ENCODE measurements at regions not wholly inside any gene's neighbourhood (a gene's known extent, or its start where the extent isn't known, plus 50 kb on each side); places are given as distances from the start of the nearest gene placed in this dataset.
"Not testable (repeated sequence)": the region's sequence is repeated elsewhere in the genome, so short reads cannot be mapped to it uniquely, and the experiment has no call there.

DNA sequence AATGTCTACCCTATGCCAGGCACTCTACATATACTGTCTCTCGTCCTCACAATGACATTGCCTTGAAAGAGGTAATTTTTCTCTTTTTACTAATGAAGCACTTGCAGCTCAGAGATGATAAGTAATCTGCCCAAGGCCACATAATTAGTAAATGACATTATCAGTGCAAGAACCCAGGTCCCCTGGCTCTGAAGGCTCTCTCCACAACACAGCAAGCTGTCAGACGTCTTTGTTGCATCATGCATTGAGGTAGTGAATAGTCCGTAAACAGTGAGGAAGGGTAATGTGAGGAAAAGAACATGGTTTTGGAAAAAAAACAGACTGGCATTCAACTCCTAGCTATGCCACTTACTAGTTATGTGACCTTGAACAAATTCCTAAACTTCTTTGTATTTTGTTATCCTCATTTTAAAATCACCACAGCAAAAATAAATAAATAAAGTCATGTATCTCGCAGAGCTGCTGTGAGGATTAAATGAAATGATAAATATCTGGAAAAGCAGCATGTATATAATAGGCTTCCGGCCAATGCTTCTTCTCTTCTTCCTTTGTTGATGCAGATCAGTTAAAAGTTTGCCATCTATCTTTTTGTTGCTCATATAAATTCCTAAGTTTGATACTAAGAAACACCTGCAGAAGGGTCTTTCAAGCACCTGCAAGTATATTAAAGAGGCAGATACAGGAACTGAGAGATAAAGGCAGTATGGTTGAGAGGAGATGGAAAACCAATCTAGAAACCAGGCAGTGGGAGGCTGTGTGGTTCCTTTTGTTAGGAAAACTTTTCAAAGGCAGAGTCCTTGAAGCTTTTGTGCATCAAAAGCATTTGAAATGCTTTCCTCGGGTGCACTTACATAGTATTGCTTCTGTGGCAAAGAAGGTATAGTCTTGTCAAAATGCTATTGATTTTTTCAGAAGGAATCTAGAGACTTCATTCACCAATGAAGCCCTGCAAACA lies 82.8 kb downstream of the BTG1 start:
- in situ Hi-C loops (cut with HindIII; ENCODE audit: low sequenced_read_pairs): no loop called here
- no peak for DNase-seq (ENCODE audit: low spot score)

DNA sequence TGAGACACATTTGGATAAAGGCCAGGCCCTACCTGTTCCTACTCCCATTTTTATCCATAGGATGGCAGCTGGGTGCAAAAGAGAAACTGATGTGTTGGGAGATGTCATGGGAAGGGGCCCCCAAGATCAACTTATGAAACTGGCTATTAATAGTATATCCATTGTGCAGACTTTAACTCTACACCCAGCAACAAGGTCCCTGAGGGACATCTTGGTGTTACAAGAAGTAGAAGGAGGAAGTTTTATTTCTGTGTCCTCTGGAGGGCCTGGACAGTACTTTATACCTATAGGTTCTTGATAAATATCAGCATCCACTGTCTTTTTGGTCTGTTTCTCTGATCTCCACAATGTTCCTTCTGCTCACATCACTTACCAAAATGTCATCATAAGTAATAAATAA lies 84.6 kb downstream of the BTG1 start:
- no peak for DNase-seq (ENCODE audit: low spot score)
- in situ Hi-C loops (cut with HindIII; ENCODE audit: low sequenced_read_pairs): no loop called here

DNA sequence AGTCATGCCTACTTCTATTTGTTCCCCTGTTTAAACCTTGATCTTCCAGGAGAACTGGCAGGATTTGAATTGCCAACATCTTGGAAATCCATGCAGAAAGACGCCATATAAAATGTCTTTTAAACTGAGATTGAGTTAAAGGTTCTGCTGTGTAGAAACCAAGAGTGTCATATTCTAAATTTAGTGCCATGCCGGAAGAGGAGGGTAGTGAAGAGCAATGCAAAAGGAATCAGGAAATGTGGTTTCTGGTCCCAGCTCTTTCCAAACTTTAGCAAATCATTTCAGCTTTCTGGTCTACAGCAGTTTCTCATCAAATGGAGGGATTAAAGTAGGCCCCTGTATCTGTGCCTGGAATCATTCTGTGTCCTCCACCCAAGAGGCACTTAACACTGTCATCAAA lies 85.7 kb downstream of the BTG1 start:
- in situ Hi-C loops (cut with HindIII; ENCODE audit: low sequenced_read_pairs): no loop called here
- no peak for DNase-seq (ENCODE audit: low spot score)

DNA sequence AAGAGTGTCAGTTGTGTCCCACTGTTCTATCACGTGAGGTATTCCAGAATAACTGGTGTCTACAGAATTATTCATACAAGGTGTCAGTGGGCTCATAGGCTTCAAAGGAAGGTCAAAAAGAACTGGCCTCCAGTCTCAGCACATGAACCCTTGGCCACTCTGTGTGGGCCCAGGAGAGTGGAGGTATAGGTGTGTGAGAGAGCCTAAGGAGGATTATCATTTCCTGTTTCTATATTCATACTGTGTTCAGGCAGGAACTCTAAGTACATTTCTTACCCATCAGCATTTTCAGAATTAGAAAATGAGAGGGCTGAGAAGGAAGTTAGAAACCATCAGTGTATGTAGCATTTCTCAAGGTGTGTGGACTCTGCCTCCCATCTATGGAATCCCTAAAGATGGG lies 87.0 kb downstream of the BTG1 start:
- in situ Hi-C loops (cut with HindIII; ENCODE audit: low sequenced_read_pairs): no loop called here

DNA sequence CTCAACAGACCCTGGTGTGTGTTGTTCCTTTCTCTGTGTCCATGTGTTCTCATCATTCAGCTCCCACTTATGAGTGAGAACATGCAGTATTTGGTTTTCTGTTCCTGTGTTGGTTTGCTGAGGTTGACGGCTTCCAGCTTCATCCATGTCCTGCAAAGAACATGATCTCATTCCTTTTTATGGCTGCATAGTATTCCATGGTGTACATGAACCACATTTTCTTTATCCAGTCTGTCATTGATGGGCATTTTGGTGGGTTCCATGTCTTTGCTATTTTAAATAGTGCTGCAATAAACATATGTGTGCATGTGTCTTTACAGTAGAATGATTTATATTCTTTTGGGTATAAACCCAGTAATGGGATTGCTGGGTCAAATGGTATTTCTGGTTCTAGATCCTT lies 88.9 kb downstream of the BTG1 start:
- in situ Hi-C loops (cut with HindIII; ENCODE audit: low sequenced_read_pairs); DNase-seq (ENCODE audit: low spot score): not testable (repeated sequence)

More for the DNA sequence above, 87.0 kb downstream of the BTG1 start:
- no peak for DNase-seq (ENCODE audit: low spot score)

DNA sequence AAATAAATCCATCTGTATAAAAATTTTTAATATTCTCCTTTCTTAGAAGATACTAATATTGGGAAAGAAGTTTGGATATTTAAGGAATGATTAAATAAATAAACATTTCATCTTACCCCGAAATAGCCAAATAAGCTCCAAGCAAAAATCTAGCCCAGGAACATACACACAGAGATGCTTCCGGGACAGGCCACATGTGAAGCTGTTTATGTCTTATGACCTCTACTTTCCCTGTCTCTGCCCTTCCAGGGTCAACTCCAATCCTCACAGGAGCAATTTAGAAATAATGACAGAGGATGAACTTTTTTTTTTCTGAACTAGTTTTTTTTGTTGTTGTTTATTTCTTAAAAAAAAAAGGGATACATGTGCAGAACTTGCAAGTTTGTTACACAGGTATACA lies 89.4 kb downstream of the BTG1 start:
- in situ Hi-C loops (cut with HindIII; ENCODE audit: low sequenced_read_pairs): no loop called here
- DNase-seq (ENCODE audit: low spot score): no peak

DNA sequence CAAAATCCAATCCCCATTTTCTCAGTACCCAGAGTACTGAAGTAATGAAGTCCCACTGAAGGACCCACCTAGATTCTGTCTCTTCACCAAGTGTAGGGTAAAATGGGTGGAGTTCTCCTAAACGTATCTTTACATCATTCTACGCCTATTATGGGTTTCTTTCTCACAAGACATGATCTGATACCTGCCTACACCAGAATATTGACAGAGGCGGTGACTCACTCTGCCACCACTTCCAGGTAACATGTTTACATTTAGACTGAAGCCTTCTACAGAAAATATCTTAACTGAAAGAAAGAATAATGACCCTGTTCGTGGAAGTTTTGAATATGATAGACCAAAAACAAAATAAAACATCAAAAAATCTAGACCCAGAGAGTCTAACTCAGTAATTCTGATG lies 89.8 kb downstream of the BTG1 start:
- in situ Hi-C loops (cut with HindIII; ENCODE audit: low sequenced_read_pairs): no loop called here
- no peak for DNase-seq (ENCODE audit: low spot score)

DNA sequence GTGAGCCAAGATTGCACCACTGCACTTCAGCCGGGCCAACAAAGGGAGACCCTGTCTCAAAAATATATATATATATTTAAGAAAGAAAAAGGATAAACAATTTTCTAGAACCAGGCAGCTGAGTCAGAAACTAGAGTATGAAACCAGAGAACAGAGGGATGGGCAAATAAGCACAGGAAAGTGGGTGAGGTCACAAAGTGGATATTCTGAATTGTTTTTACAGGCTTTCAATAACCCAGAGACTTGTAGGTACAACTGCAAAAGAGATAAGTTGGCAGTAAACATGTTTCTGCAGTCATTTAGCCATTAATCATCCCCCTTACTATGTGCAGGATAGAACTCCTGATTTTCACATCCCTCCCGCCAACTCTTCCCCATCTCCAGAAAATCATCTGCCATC lies 94.2 kb downstream of the BTG1 start:
- in situ Hi-C loops (cut with HindIII; ENCODE audit: low sequenced_read_pairs): no loop called here
- no peak for DNase-seq (ENCODE audit: low spot score)

DNA sequence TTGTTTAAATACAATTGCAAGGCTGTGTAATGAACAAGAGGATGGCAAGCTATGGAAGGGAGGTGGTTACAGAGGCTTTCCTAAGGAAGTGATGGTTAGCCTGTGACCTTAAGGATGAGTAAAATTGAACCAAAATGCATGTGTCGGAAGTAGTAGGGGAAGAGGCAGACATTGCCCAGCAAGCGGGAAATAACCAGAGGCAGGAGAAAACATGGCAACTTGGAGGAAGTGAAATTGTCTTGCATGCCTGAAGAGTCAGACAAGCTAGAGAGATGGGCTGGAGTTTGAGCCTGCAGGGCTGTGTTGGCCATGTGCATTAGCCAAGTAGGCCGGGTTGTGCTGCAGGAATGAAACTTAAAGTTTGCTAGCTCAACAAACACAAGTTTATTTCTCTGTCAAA lies 96.2 kb downstream of the BTG1 start:
- no peak for DNase-seq (ENCODE audit: low spot score)
- in situ Hi-C loops (cut with HindIII; ENCODE audit: low sequenced_read_pairs): no loop called here

DNA sequence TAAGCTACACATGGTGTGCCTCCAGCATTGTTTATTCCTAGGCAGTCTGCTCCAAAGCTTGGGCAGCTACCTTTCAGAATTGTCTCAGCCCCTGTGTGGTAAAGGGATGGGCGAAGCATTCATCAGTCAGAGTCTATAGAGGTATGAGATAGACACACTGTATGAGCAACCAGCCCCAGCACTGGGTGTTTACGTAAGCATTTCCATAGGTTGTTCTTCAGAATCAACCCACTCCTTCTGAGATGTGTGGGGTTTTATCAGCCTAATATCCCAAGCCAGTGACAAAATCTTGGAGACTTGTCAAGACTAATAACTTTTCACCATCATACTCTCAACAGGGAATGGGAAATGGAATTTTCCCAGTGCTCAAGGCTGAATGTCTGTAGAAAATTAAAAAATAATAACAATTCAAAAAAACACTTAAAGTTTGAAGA lies 98.2 kb downstream of the BTG1 start:
- no peak for DNase-seq (ENCODE audit: low spot score)
- in situ Hi-C loops (cut with HindIII; ENCODE audit: low sequenced_read_pairs): no loop called here

DNA sequence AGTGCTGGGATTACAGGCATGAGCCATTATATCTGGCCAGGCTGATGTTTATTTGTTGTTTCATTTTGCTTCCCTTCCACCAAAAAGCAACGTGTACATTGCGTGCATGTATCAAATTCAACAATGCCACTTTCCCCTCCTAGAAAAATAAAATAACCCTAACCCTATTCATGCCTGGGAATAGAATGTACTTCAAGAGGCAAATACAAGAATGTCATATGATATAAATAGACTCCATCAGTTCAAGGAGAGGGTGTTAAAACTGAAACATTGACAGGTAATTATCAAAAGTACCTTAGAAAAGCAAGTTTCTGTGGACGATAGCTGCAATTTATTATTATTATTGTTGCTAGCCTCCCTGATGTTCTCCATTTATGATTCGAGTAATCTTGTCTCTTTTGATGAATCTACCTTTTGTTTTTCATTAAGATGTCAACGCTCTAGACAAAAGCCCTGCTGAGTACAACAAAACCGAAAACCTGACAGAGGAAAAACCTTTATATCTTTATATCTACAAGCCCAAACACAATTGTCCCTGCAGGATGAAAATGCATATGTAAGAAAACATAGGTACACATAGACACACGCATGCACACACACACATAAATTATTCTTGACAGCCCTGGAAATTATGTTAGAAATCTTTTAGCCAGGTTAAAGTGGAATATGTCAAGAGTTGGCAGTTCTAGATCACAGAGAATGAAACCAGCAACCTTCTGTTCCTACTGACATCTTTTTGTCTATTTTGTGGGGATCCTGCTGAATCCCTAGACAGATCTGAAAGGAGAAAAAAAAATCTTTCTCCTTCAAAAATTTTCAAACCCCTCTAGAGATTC lies 98.9 kb downstream of the BTG1 start:
- in situ Hi-C loops (cut with HindIII; ENCODE audit: low sequenced_read_pairs): no loop called here
- peak; percentile 64 for DNase-seq (ENCODE audit: low spot score)

DNA sequence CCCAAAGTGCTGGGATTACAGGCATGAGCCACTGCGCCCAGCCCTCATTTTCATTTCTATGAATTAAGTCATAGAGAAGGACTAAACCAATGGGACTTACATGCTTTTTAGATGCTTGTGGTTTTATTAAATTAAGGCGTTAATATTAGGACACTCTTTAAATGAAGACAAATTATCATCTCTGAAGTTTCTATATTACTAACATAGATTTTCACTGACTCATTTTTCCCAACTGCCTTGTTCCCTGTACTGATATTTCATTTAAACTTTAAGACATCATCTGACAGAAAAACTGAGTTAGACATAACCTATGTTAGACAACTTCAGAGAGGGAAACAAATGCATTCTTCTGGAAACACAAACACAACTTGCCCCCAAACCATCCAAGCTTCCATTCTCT lies 99.8 kb downstream of the BTG1 start:
- in situ Hi-C loops (cut with HindIII; ENCODE audit: low sequenced_read_pairs): no loop called here
- DNase-seq (ENCODE audit: low spot score): no peak

DNA sequence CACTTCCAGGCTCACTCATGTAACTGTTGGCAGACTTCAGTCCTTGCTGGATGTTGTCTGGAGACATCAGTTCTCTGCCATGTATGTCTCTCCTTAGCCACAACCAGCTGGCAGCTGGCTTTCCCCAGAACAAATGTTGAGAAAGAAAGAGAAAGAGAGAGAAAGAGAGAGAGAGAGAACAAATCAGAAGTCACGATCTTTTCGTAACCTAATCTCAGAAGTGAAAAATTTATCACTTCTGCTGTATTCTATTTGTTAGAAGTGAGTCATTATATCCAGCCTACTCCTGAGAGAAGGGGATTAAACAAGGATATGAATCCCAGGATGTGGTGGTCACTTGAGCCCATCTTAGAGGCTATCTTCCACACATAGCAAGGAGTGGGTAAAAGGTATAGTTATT lies 101.2 kb downstream of the BTG1 start:
- no peak for DNase-seq (ENCODE audit: low spot score)
- in situ Hi-C loops (cut with HindIII; ENCODE audit: low sequenced_read_pairs): no loop called here

DNA sequence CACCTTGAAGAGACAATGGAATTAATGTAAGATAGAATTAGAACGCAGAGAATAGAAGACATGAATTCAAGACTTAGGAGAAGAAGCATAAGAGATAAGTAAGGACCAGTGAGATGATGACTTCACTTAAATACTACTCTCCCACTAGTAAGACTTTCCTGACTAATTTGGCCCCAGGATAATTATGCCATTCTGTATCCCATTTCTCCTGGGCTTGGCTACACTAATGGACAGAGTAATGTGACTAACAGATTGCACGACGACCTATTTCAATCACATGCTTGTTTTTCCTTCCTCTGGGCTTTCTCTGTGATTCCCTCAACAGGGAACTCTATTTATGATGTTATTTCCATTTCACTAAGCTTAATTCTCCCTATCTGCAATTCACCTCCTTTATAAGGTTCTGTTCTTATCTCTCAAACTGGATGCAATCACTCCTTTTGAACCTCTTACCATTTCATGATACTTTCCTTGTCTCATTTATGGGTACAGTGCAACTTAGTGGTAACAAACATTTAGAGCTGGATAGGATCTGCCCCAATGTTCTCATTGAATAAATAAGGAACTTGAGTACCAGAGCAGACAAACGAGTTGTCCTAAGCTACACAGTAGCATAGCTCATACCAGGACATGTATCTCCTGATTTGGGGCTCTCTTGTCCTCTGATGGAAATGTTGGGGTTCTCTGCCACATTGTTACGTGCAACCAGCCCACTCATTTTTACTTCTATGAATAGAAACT lies 102.7 kb downstream of the BTG1 start:
- in situ Hi-C loops (cut with HindIII; ENCODE audit: low sequenced_read_pairs): no loop called here
- no peak for DNase-seq (ENCODE audit: low spot score)

DNA sequence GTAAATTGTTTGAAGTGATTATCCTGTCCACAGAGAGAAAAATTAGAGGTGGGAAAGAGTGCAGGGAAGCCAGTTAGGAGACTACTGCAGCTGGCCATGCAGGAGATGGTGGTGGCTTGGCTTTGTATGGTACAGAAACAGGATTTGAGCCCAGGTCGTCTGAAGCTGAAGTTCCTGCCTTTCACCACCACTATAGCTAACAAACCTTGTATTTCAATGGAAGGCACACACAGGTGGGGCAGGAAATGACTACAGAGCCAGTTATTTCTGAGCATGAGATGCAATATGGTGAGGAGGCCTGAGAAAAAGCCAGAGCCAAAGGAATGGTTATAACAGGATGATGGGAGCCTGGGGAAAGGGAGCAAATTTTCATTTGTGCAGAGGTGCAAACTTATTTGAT lies 103.9 kb downstream of the BTG1 start:
- no peak for DNase-seq (ENCODE audit: low spot score)
- in situ Hi-C loops (cut with HindIII; ENCODE audit: low sequenced_read_pairs): no loop called here

DNA sequence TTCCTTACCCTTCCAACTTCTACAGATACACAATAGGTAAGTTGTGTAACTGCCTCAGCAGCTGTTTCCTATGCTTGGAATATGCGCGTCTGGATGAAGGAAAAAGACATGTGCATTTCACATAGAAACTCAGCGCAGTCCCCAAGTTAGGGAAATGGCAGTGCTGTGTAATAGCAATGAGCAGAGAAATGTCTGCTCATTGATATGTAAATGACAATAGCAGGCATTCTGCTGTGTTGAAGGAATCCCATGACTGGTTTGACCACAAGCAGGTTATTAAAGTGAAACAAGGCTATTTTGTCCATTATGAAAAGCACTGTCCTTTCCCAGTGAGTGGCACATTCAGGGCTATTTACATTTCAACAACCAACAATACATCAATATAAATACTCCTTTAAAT lies 106.6 kb downstream of the BTG1 start:
- in situ Hi-C loops (cut with HindIII; ENCODE audit: low sequenced_read_pairs): no loop called here

DNA sequence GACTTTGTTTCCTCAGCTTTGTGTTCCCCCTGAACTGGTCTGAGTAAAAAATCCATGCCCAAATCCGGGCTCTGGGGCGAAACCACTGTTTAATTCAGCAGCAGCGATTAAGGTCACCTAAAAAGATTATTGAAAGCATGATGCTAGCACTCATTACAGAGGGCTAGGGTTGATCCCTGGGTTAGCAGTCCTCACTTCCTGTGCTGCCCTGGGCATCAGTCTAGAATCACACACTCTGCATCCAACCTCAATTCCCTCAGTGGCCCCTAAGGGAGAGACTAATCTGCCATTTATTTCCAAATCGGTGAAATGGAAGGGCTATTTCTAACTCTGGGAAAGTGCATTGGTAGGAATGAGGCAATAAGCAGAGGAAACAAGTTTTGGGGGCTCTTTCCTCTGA lies 107.2 kb downstream of the BTG1 start:
- in situ Hi-C loops (cut with HindIII; ENCODE audit: low sequenced_read_pairs): no loop called here
- no peak for DNase-seq (ENCODE audit: low spot score)

More for the DNA sequence above, 106.6 kb downstream of the BTG1 start:
- no peak for DNase-seq (ENCODE audit: low spot score)

DNA sequence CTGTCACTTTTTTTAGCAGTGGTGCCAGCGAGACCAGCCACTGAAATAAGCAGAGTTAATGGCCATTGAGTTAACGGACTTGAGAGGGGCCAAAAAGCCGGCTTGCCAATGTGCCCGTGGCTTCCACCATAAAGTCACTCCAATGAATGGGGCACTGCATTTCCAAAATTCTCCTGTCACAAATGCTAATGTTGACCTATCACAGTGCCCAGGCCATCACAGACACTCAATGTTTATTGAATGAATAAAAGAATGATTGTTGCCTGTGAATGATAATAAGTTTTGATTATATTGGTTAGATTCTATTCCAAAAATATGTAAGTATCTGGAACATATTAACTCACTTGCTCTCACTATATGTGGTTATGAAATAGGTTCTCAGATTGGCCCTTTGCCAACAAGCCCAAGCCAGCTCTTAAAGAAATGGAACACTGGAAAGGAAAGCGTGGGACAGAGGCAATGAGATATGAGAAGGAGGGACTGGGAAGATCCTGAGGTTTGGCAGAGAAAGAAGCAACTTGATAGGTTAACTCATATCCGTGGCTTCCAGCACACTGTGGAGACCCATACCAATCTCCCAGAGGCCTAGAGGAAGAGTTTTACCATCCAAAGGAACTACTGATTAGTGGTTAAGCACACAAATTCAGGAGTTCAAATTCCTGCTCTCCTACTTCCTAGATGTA lies 108.7 kb downstream of the BTG1 start:
- in situ Hi-C loops (cut with HindIII; ENCODE audit: low sequenced_read_pairs): no loop called here
- DNase-seq (ENCODE audit: low spot score): no peak

DNA sequence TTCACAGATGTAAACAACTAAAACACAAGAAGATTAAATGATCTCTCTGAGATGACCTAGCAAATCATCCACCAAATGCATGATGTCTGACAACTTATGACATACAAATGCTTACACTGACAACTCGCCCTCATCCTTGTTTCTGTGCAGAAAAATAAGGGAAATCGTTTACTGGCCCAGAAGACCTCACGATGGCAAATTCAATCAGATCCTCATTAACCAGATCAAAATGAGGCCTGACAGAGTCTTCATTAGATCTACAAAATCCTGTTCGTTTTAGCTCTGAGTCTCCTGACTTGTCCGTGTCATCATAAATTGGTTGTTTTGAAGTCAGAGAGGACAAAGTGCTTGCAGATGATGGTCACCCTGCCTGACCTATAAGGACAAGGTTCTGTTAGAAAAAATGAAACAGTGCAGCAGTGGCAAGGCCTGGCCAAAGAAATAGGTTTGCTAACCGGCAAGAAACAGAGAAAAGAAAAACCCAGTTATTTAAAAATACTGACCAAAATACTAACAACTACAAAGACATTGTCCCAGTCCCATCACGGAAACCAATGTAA lies 109.5 kb downstream of the BTG1 start:
- in situ Hi-C loops (cut with HindIII; ENCODE audit: low sequenced_read_pairs): no loop called here
- peak; percentile 57 for DNase-seq (ENCODE audit: low spot score)
